Heart left ventricle (tissue), 16 donors: ENCODE measurements at regions not wholly inside any gene's neighbourhood (a gene's known extent, or its start where the extent isn't known, plus 50 kb on each side); places are given as distances from the start of the nearest gene placed in this dataset.

Experiments used
- ATAC-seq, 4 donors: fragments of 200-7000 bp; cut with Tn5 transposase; one replicate each; pipeline ENCODE4 v1.9.1; 2020 to 2022; ENCODE audit warnings: moderate library complexity in 4 of 4, mild to moderate bottlenecking in 3 of 4, moderate number of reproducible peaks in 1 of 4
- DNase-seq, 5 donors: peaks; one replicate each; pipeline ENCODE4 v3.0.0-alpha.2; 2020
- H3K27ac ChIP-seq, 12 donors: fragments of 200-600 bp; sonication (generic) in 4 of 12; one replicate each; pipeline versions ENCODE4 v1.5.0 to v1.8.0; 2016 to 2022; ENCODE audit warnings: mild to moderate bottlenecking in 2 of 12
- H3K27me3 ChIP-seq, 9 donors: fragments of 200-600 bp; sonication (generic) in 2 of 9; one replicate each; pipeline versions ENCODE4 v1.5.1 to v1.8.0; 2016 to 2022; ENCODE audit warnings: mild to moderate bottlenecking in 3 of 9
- H3K36me3 ChIP-seq, 9 donors: fragments of 200-600 bp; sonication (generic) in 2 of 9; one replicate each; pipeline versions ENCODE4 v1.5.0 to v1.8.0; 2018 to 2022; ENCODE audit warnings: mild to moderate bottlenecking in 2 of 9
- H3K4me1 ChIP-seq, 12 donors: fragments of 200-600 bp; sonication (generic) in 4 of 12; one replicate each; pipeline versions ENCODE4 v1.5.0 to v1.8.0; 2016 to 2022; ENCODE audit warnings: mild to moderate bottlenecking in 3 of 12
- H3K4me3 ChIP-seq, 12 donors: fragments of 200-600 bp; sonication (generic) in 4 of 12; one replicate each; pipeline versions ENCODE4 v1.5.0 to v1.8.0; 2017 to 2022; ENCODE audit warnings: mild to moderate bottlenecking in 9 of 12, moderate library complexity in 4 of 12
- H3K9me3 ChIP-seq, 12 donors: fragments of 200-600 bp; sonication (generic) in 4 of 12; one replicate each; pipeline versions ENCODE4 v1.5.0 to v1.8.0; 2016 to 2022; ENCODE audit warnings: mild to moderate bottlenecking in 1 of 12
- CTCF ChIP-seq, 12 donors: fragments of 200-600 bp; sonication (generic) in 4 of 12; IDR thresholded peaks; one replicate each; pipeline versions ENCODE4 v1.5.0 to v1.8.0; 2018 to 2022; ENCODE audit warnings: antibody characterized with exemption in 12 of 12, mild to moderate bottlenecking in 5 of 12
- POLR2A ChIP-seq, 2 donors: fragments of 450-650 bp; IDR thresholded peaks; one replicate each; pipeline ENCODE4 v1.6.1; 2017; ENCODE audit warnings: antibody characterized with exemption in 2 of 2, mild to moderate bottlenecking in 2 of 2, moderate library complexity in 2 of 2
- WGBS, 4 donors: extraction: QIAGEN DNeasy Blood & Tissue Kit in 2 of 4; methylation state at CpG; one replicate each; pipeline versions ENCODE4 v1.1.5 to v1.1.7; 2013 to 2018; 5-methylcytosine and 5-hydroxymethylcytosine counted together
- intact Hi-C, 10 donors: fragments of 100-400 bp; cut with DNase I; formaldehyde crosslinking; loops; one replicate each; pipeline versions ENCODE4 v1.11.1 to v1.14.2; 2022
- donor health status: ischemic (EF 13 %, LVEDD 7.1; RV severe dilation, severe dysfunction).
- donor health status: healthy with polysubstance abuse.
- donor health status: DM: no; HTN: yes; CAD: no.
- donor health status: DM: no; HTN: no; CAD: no.
- donor health status: ischemic (EF 25% LVEDD 6.9; RV normal size, moderate dysfunction).
- donor health status: ischemic (EF 25% LVEDD 5.7; RV mildly dilated, moderate dysfunction).
- donor health status: healthy.
- donor health status: DM: yes; HTN: yes; CAD: no.
- donor health status: ischemic (EF 35%, LVEDD 5.7; RV mildly dilated, moderate dysfunction).
- donor health status: nonischemic (EF 11% LVEDD 7.7; RV severe dilation, severe dysfunction).
- donor health status: DM: yes; HTN: yes; CAD: no.
- donor health status: PGD.
- donor health status: ischemic (EF 29% LVEDD 5.4; RV normal size, mild dysfunction).
- donor health status: nonischemic (EF 23%, LVEDD 6.1; RV moderate dilation, normal function).

GRCh38 chr22:17307566-17307965 lies 61.7 kb upstream of the CECR2 start:
- no peak overlapping the region for H3K4me3 ChIP-seq
- 81 to 89% (median 83%) methylated on average over 9 of the region's 9 CpGs for WGBS, 4 donors
- H3K4me1 ChIP-seq: no peaks in the 10 kb centered on the region
- intact Hi-C loops: no loop called here
- H3K27me3 ChIP-seq: no peaks in the 10 kb centered on the region
- no peaks in the 10 kb centered on the region for H3K9me3 ChIP-seq
- no peak overlapping the region for H3K27ac ChIP-seq
- H3K36me3 ChIP-seq: no peaks in the 10 kb centered on the region
- ATAC-seq (no peak), DNase-seq (no peak)
- no peak for TF ChIP-seq CTCF (IDR thresholded peaks at IDR 0.05)
- no peak for TF ChIP-seq POLR2A (IDR thresholded peaks at IDR 0.05)

DNA sequence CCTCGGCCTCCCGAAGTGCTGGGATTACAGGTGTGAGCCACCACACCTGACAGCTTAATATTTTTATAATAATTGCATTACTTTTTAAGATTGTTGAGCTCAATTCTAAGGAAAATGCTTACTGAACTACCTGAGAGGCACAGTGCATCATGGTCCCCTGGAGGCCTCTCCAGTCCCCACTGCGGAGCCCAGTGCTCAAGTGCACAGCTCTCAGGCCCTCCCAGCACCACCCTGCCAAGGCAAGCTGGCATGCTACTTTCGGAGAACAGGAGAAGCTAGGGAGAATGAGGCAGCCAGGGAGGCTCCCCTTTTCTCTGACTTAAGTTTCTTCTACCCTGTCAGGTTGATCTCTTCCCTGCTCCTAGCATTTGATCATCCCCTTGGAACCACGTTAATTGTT lies 64.2 kb upstream of the CECR2 start:
- Histone ChIP-seq H3K4me1 (no peaks in the 10 kb centered on the region), H3K4me3 (no peak overlapping the region), H3K36me3 (no peaks in the 10 kb centered on the region), H3K9me3 (no peaks in the 10 kb centered on the region), H3K27ac (no peak overlapping the region), H3K27me3 (no peaks in the 10 kb centered on the region)
- intact Hi-C loops: no loop called here
- 88 to 96% (median 90%) methylated on average over 5 of the region's 5 CpGs for WGBS, 4 donors
- DNase-seq (no peak), ATAC-seq (no peak)
- no peak for TF ChIP-seq POLR2A (IDR thresholded peaks at IDR 0.05)
- TF ChIP-seq CTCF (IDR thresholded peaks at IDR 0.05): no peak

GRCh38 chr22:17303840-17304779 lies 65.2 kb upstream of the CECR2 start:
- 75 to 83% (median 80%) methylated on average over 20 to 21 of the region's 21 CpGs for WGBS, 4 donors
- ATAC-seq: no peak
- no peak for TF ChIP-seq POLR2A (IDR thresholded peaks at IDR 0.05)
- no peak for TF ChIP-seq CTCF (IDR thresholded peaks at IDR 0.05)
- Histone ChIP-seq H3K4me3 (no peak overlapping the region), H3K27ac (no peak overlapping the region), H3K4me1 (no peaks in the 10 kb centered on the region), H3K36me3 (no peaks in the 10 kb centered on the region), H3K27me3 (no peaks in the 10 kb centered on the region), H3K9me3 (no peaks in the 10 kb centered on the region)
- intact Hi-C loops: no loop called here
- no peak for DNase-seq

- Histone ChIP-seq H3K4me1 (no peaks in the 10 kb centered on the region), H3K27me3 (no peaks in the 10 kb centered on the region), H3K9me3 (no peaks in the 10 kb centered on the region), H3K4me3 (no peak overlapping the region), H3K27ac (no peak overlapping the region), H3K36me3 (no peaks in the 10 kb centered on the region)
- no peak for DNase-seq
- no peak for ATAC-seq
- intact Hi-C loops: no loop called here
- WGBS, 4 donors: 91 to 94% (median 92%) methylated on average over 15 of the region's 15 CpGs
- no peak for TF ChIP-seq POLR2A (IDR thresholded peaks at IDR 0.05)
- TF ChIP-seq CTCF (IDR thresholded peaks at IDR 0.05): no peak
Observed at GRCh38 chr22:17303441-17303839, 65.8 kb upstream of the CECR2 start.
